ENCODE measurements at regions not wholly inside any gene's neighbourhood (a gene's known extent, or its start where the extent isn't known, plus 50 kb on each side); places are given as distances from the start of the nearest gene placed in this dataset.
"Not testable (repeated sequence)": the region's sequence is repeated elsewhere in the genome, so short reads cannot be mapped to it uniquely, and the experiment has no call there.

DNA sequence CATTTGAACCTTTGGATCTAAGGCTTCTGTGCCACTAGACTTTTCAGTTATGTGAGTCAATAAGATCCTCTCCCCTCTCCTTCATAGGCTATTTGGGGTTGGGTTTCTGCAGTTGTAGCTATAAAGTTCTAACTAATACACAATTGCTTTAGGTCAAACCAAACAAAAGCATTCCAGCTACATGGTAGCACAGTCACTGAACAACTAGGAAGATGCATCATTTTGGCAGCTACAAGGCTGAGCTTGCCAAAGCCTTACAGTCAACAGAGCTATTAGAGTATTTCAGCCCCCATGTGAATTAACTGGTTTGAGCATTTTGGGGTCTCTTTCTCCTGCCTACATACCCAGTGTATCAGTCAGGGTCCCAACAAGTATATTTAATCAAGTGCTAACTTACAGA lies 234.6 kb downstream of the ZNF608 start:
- Mint-ChIP-seq H3K9me3 (no peaks in the 10 kb centered on the region), H3K27me3 (ENCODE audit: low read depth) (no peaks in the 10 kb centered on the region), H3K4me3 (no peak overlapping the region), H3K27ac (peak overlapping the region in 1 of 3 experiments; percentile 25), H3K36me3 (ENCODE audit: low read depth) (no peaks in the 10 kb centered on the region), H3K4me1 (peaks cover 54% of the 10 kb centered on the region)
- no peak for TF ChIP-seq CTCF (IDR thresholded peaks at IDR 0.05; ENCODE audit: unreplicated experiment in 3 of 3)

DNA sequence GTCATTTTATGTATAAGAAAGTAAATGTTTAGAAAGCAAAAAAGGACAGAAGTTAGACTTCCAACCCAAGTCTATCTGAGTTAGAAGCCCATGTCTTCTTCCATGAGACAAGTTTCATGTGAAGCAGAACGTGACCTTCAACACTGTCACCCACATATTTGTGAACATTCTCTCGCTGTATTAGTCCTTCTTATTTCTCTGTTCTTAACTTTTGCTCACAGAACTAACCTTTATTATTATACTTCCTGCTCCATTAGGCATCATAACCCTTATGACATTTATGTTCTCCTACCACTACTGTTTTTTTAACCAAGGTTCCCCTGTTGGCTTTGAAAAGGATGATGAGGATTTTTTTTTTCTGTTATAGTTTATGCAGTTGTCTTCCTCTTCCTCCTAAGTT lies 238.8 kb downstream of the ZNF608 start:
- Mint-ChIP-seq H3K27me3 (ENCODE audit: low read depth) (no peaks in the 10 kb centered on the region), H3K4me3 (no peak overlapping the region), H3K36me3 (ENCODE audit: low read depth) (no peaks in the 10 kb centered on the region), H3K4me1 (peaks cover 23% of the 10 kb centered on the region), H3K27ac (no peak overlapping the region), H3K9me3 (no peaks in the 10 kb centered on the region)
- TF ChIP-seq CTCF (IDR thresholded peaks at IDR 0.05; ENCODE audit: unreplicated experiment in 3 of 3): no peak

- no peak for TF ChIP-seq CTCF (IDR thresholded peaks at IDR 0.05; ENCODE audit: unreplicated experiment in 3 of 3)
- no peaks in the 10 kb centered on the region for H3K9me3 Mint-ChIP-seq
- peaks cover 3% of the 10 kb centered on the region for H3K27me3 Mint-ChIP-seq (ENCODE audit: low read depth)
- no peak overlapping the region for H3K27ac Mint-ChIP-seq
- H3K36me3 Mint-ChIP-seq (ENCODE audit: low read depth): no peaks in the 10 kb centered on the region
- no peak overlapping the region for H3K4me3 Mint-ChIP-seq
- peaks cover 6% of the 10 kb centered on the region for H3K4me1 Mint-ChIP-seq
Observed at GRCh38 chr5:124504081-124504916, 242.1 kb downstream of the ZNF608 start.

GRCh38 chr5:124502551-124502950 lies 243.9 kb downstream of the ZNF608 start:
- Mint-ChIP-seq H3K4me1 (no peaks in the 10 kb centered on the region), H3K9me3 (no peaks in the 10 kb centered on the region), H3K27ac (no peak overlapping the region), H3K4me3 (no peak overlapping the region), H3K27me3 (ENCODE audit: low read depth) (peaks cover 4% of the 10 kb centered on the region), H3K36me3 (ENCODE audit: low read depth) (no peaks in the 10 kb centered on the region)
- no peak for TF ChIP-seq CTCF (IDR thresholded peaks at IDR 0.05; ENCODE audit: unreplicated experiment in 3 of 3)

DNA sequence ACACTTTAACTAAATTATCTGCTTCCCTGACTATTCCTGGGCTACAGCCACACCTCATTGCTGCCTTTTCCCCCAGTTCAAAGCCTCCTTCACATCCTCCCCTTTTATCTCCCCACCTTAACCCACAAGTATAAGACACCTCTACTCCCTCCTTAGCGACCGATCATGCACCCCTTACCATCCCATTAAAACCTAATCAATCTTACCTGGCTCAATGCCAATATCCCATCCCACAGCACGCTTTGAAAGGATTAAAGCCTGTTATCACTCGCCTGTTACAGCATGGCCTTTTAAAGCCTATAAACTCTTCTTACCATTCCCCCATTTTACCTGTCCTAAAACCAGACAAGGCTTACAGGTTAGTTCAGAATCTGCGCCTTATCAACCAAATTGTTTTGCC lies 246.6 kb downstream of the ZNF608 start:
- H3K9me3 Mint-ChIP-seq; H3K27me3 Mint-ChIP-seq (ENCODE audit: low read depth); H3K4me3 Mint-ChIP-seq; H3K4me1 Mint-ChIP-seq; H3K36me3 Mint-ChIP-seq (ENCODE audit: low read depth); H3K27ac Mint-ChIP-seq: not testable (repeated sequence)

DNA sequence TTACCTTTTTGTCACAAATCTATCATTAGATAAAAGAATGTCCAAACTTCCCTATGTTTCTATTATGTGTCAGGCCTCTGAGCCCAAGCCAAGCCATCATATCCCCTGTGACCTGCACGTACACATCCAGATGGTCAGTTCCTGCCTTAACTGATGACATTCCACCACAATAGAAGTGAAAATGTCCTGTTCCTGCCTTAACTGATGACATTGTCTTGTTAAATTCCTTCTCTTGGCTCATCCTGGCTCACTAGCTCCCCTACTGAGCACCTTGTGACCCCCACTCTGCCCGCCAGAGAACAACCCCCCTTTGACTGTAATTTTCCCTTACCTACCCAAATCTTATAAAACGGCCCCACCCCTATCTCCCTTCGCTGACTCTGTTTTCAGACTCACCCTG lies 249.5 kb downstream of the ZNF608 start:
- not testable (repeated sequence) for H3K27ac Mint-ChIP-seq; H3K36me3 Mint-ChIP-seq (ENCODE audit: low read depth); H3K27me3 Mint-ChIP-seq (ENCODE audit: low read depth); H3K9me3 Mint-ChIP-seq; H3K4me3 Mint-ChIP-seq; H3K4me1 Mint-ChIP-seq

DNA sequence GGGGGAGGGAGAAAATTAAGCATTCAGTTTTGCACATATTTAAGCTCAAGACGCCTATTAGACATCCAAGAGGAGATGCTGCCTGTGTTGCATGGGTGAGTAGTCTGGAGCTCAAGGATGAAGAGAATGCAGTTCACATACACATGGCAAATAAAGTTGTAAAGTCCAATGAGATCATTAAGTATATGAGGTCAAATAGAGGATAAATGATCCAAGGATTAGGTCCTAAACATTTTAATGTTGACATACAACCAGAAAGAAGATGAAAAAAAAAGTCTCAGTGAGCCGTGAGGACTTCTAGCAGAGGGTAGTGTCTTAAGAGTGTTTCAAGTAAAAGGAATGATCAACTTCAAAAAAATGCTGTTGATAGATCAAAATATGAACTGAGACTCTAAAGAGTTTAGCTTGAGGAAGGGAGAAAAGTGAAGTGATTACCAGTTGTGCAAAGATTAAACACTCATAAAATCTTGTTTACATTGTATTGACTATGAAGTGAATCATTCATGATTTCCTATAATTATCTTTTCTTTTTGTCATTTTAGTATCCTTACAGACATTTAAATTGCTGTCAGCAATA lies 251.8 kb downstream of the ZNF608 start:
- Mint-ChIP-seq H3K36me3 (ENCODE audit: low read depth) (peaks cover 8% of the 10 kb centered on the region), H3K4me1 (no peaks in the 10 kb centered on the region), H3K27me3 (ENCODE audit: low read depth) (peaks cover 9% of the 10 kb centered on the region), H3K27ac (no peak overlapping the region), H3K9me3 (peaks cover 23% of the 10 kb centered on the region), H3K4me3 (no peak overlapping the region)
- TF ChIP-seq CTCF (IDR thresholded peaks at IDR 0.05; ENCODE audit: unreplicated experiment in 3 of 3): no peak

Measured in nephron (organoid).